PC-3 (cell line): ENCODE measurements at regions not wholly inside any gene's neighbourhood (a gene's known extent, or its start where the extent isn't known, plus 50 kb on each side); places are given as distances from the start of the nearest gene placed in this dataset.

Experiments used
- ATAC-seq: fragments of 200-7000 bp; cut with Tn5 transposase; 2 replicates; pipeline ENCODE4 v1.9.1; 2020; ENCODE audit warnings: mild to moderate bottlenecking, moderate library complexity
- BruUV-seq: library from RNA; stranded (reverse); fragments of 400-500 nt; replicated peaks from 2 replicates; lab custom pipeline; 2021; lab: Mats Ljungman, UMichigan
- CTCF ChIA-PET: fragments of 300-600 bp; sonication (Branson Sonifier 250); formaldehyde crosslinking; loops from one replicate; lab custom pipeline; 2022; ENCODE audit warnings: antibody characterized with exemption; lab: Charles Lee
- POLR2A ChIA-PET: fragments of 300-600 bp; sonication (Branson Sonifier 250); formaldehyde crosslinking; loops from one replicate; lab custom pipeline; 2022; ENCODE audit warnings: antibody characterized with exemption; ENCODE audit not compliant: unreplicated experiment; lab: Charles Lee
- DNase-seq: peaks from one replicate; pipeline ENCODE4 v3.0.0-alpha.2; 2015
- H2AFZ ChIP-seq: fragments of 300-600 bp; sonication (generic); 2 replicates; pipeline ENCODE4 v1.6.0; 2016; ENCODE audit warnings: antibody characterized with exemption, low read length
- H3F3A ChIP-seq: fragments of 300-600 bp; sonication (generic); one replicate; pipeline ENCODE4 v1.6.0; 2017; ENCODE audit warnings: antibody characterized with exemption, low read length, control low read depth, mild to moderate bottlenecking; ENCODE audit not compliant: unreplicated experiment
- H3K27ac ChIP-seq: fragments of 300-600 bp; sonication (generic); 2 replicates; pipeline ENCODE4 v1.5.1; 2016; ENCODE audit warnings: mild to moderate bottlenecking, low read length
- H3K27me3 ChIP-seq: fragments of 300-600 bp; sonication (generic); 2 replicates; pipeline ENCODE4 v1.6.1; 2016; ENCODE audit warnings: low read length, mixed read lengths
- H3K36me3 ChIP-seq: fragments of 300-600 bp; sonication (generic); 2 replicates; pipeline ENCODE4 v1.6.1; 2016; ENCODE audit warnings: low read depth, mixed run types, low read length, mixed read lengths
- H3K4me1 ChIP-seq: fragments of 300-600 bp; sonication (generic); 2 replicates; pipeline ENCODE4 v1.5.1; 2016; ENCODE audit warnings: low read length; ENCODE audit not compliant: insufficient read depth
- H3K4me2 ChIP-seq: fragments of 300-600 bp; sonication (generic); 2 replicates; pipeline ENCODE4 v1.6.0; 2016; ENCODE audit warnings: low read length
- H3K4me3 ChIP-seq: fragments of 300-600 bp; sonication (generic); 2 replicates; pipeline ENCODE4 v1.5.1; 2016; ENCODE audit warnings: mild to moderate bottlenecking, low read length, mixed read lengths
- H3K79me2 ChIP-seq: fragments of 300-600 bp; sonication (generic); 2 replicates; pipeline ENCODE4 v1.6.1; 2017; ENCODE audit warnings: low read length, mixed read lengths
- H3K9ac ChIP-seq: fragments of 300-600 bp; sonication (generic); 2 replicates; pipeline ENCODE4 v1.6.0; 2016; ENCODE audit warnings: mild to moderate bottlenecking, low read length
- H3K9me2 ChIP-seq: fragments of 300-600 bp; sonication (generic); replicated peaks from 2 replicates; pipeline ENCODE4 v1.6.1; 2016; ENCODE audit warnings: mixed run types, low read length, mixed read lengths
- H3K9me3 ChIP-seq: fragments of 300-600 bp; sonication (generic); 2 replicates; pipeline ENCODE4 v1.6.1; 2016; ENCODE audit warnings: low read length, mixed read lengths
- H4K20me1 ChIP-seq: fragments of 300-600 bp; sonication (generic); 2 replicates; pipeline ENCODE4 v1.6.1; 2016; ENCODE audit warnings: low read length, mixed read lengths
- EZH2 ChIP-seq: fragments of 300-600 bp; sonication (generic); IDR thresholded peaks from one replicate; pipeline ENCODE4 v1.6.1; 2017; ENCODE audit warnings: antibody characterized with exemption, mild to moderate bottlenecking, low read length; ENCODE audit not compliant: unreplicated experiment
- EZH2phosphoT487 ChIP-seq: fragments of 300-600 bp; sonication (generic); IDR thresholded peaks from 2 replicates; pipeline ENCODE4 v1.6.1; 2018; ENCODE audit warnings: mild to moderate bottlenecking, antibody characterized with exemption, low read length, borderline replicate concordance
- intact Hi-C: fragments of 100-400 bp; cut with micrococcal nuclease; formaldehyde crosslinking; loops from 2 replicates; pipeline ENCODE4 v1.9.0; 2023
- TF ChIP-seq, protein P1 (sequence below): fragments of 300-600 bp; sonication (generic); conservative IDR thresholded peaks from 2 replicates; pipeline ENCODE4 v1.5.1; 2017; ENCODE audit warnings: antibody characterized with exemption, low read depth, mild to moderate bottlenecking, low read length

- Histone ChIP-seq H3K36me3 (no peaks in the 10 kb centered on the region), H2AFZ (no peak overlapping the region), H3K79me2 (no peaks in the 10 kb centered on the region), H3K4me2 (no peak overlapping the region), H3K27me3 (no peaks in the 10 kb centered on the region), H3F3A (no peaks in the 10 kb centered on the region), H3K27ac (no peak overlapping the region), H3K4me1 (no peaks in the 10 kb centered on the region), H4K20me1 (no peaks in the 10 kb centered on the region), H3K4me3 (no peak overlapping the region), H3K9me3 (no peaks in the 10 kb centered on the region), H3K9me2 (no peaks in the 10 kb centered on the region), H3K9ac (no peak overlapping the region)
- TF ChIP-seq, protein P1, sequence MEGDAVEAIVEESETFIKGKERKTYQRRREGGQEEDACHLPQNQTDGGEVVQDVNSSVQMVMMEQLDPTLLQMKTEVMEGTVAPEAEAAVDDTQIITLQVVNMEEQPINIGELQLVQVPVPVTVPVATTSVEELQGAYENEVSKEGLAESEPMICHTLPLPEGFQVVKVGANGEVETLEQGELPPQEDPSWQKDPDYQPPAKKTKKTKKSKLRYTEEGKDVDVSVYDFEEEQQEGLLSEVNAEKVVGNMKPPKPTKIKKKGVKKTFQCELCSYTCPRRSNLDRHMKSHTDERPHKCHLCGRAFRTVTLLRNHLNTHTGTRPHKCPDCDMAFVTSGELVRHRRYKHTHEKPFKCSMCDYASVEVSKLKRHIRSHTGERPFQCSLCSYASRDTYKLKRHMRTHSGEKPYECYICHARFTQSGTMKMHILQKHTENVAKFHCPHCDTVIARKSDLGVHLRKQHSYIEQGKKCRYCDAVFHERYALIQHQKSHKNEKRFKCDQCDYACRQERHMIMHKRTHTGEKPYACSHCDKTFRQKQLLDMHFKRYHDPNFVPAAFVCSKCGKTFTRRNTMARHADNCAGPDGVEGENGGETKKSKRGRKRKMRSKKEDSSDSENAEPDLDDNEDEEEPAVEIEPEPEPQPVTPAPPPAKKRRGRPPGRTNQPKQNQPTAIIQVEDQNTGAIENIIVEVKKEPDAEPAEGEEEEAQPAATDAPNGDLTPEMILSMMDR: no peak
- no peak for TF ChIP-seq EZH2
- no peak for TF ChIP-seq EZH2phosphoT487
- DNase-seq (no peak), ATAC-seq (no peak)
- POLR2A ChIA-PET: no interaction called here
- CTCF ChIA-PET: no interaction called here
- no TSS peak for BruUV-seq
- intact Hi-C loops: no loop called here
Measured at GRCh38 chr14:37992499-37992898, 215.2 kb upstream of the SSTR1 start.

DNA sequence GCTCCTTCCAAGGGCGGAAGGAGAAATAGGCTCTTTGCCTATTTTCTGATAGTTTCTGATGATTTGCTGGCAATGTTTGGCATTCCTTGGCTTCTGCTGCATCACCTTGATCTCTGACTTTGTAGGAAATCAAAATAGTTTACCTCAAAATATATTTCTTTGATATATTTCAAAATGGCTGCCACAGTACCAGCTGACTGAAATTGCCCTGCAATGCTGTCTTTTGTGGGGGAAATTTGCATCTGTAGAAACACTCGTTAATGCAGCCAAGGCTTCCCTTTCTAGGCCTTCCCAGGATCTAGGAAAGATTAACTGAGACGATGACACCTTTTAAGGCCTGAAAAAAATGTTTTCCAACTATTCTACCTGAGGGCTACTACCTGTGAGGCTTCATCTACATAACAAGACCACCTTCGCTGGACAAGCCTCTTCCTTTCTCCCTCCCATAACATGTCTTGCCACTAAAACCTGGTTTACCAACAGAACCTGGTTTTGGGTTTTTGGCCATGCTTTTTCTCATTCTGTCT is 212.8 kb upstream of the SSTR1 start:
- H3K36me3 ChIP-seq: no peaks in the 10 kb centered on the region
- no peak for TF ChIP-seq EZH2phosphoT487
- no peak for TF ChIP-seq EZH2
- TF ChIP-seq, protein P1: no peak
- ChIA-PET CTCF (no interaction called here), POLR2A (no interaction called here)
- intact Hi-C loops: no loop called here
- no peaks in the 10 kb centered on the region for H3K79me2 ChIP-seq
- H3K9me3 ChIP-seq: no peaks in the 10 kb centered on the region
- H3K4me2 ChIP-seq: no peak overlapping the region
- DNase-seq (no peak), ATAC-seq (no peak)
- H3F3A ChIP-seq: no peaks in the 10 kb centered on the region
- H3K4me3 ChIP-seq: no peak overlapping the region
- H3K27ac ChIP-seq: no peak overlapping the region
- no peak overlapping the region for H2AFZ ChIP-seq
- H3K9me2 ChIP-seq: no peaks in the 10 kb centered on the region
- H3K4me1 ChIP-seq: no peaks in the 10 kb centered on the region
- no peaks in the 10 kb centered on the region for H4K20me1 ChIP-seq
- no peaks in the 10 kb centered on the region for H3K27me3 ChIP-seq
- H3K9ac ChIP-seq: no peak overlapping the region
- no TSS peak for BruUV-seq

DNA sequence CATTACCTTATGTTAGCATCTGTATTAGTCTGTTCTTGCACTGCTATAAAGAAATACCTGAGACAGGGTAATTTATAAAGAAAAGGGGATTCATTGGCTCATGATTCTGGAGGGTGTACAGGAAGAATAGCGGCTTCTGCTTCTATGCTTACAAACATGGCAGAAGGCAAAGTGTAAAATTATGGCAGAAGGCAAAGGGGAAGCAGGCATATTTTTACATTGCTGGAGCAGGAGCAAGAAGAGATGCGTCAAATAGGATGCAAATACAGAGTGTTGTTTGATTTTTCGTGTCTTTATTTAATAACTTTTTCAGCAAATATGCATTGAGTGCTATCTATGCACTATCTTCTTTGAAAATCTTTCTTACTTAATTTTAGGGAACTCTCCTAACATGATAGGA is 210.7 kb upstream of the SSTR1 start:
- no peak for TF ChIP-seq EZH2phosphoT487
- no peak for TF ChIP-seq EZH2
- TF ChIP-seq, protein P1: no peak
- Histone ChIP-seq H3K79me2 (no peaks in the 10 kb centered on the region), H3K9me2 (no peaks in the 10 kb centered on the region), H3K4me3 (no peak overlapping the region), H3K9ac (no peak overlapping the region), H4K20me1 (no peaks in the 10 kb centered on the region), H3K9me3 (no peaks in the 10 kb centered on the region), H3K27ac (no peak overlapping the region), H3K4me2 (no peak overlapping the region), H3K27me3 (no peaks in the 10 kb centered on the region), H2AFZ (no peak overlapping the region), H3F3A (no peaks in the 10 kb centered on the region), H3K36me3 (no peaks in the 10 kb centered on the region), H3K4me1 (no peaks in the 10 kb centered on the region)
- no TSS peak for BruUV-seq
- POLR2A ChIA-PET: no interaction called here
- intact Hi-C loops: no loop called here
- DNase-seq (no peak), ATAC-seq (no peak)
- CTCF ChIA-PET: no interaction called here
